ENCODE measurements at regions not wholly inside any gene's neighbourhood (a gene's known extent, or its start where the extent isn't known, plus 50 kb on each side); places are given as distances from the start of the nearest gene placed in this dataset.

DNA sequence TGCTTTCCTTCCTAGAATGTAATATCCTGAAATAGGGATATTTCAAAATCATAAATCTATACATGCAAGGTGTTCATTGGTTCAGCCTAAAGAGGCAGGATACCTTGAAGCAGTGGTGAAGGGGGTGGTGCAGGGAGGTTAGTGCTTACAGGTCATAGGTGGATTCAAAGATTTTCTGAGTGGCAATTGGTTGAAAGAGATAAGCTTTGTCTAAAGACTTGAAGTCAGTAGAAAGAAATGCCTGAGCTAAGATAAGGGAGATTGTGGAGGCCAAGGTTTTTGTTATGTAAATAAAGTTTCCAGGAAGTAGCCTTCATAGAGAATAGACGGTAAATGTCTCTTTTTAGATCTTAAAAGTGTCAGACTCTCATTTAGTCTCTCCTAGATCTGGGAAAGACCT, 741.2 kb upstream of the ZWINT start:
- no peaks in the 10 kb centered on the region for H3K4me1 ChIP-seq (ENCODE audit: control insufficient read depth, insufficient read depth, low read length)
- FAIRE-seq (no peak), ATAC-seq (no peak), DNase-seq (ENCODE audit: low read depth, low spot score) (no peak)
- no peaks in the 10 kb centered on the region for H3K27me3 ChIP-seq (replicated peaks in 1 of 2; ENCODE audit: control insufficient read depth in 2 of 2, insufficient read depth in 2 of 2, low read length in 1 of 2)
- in situ Hi-C loops (cut with MboI) (no loop called here), intact Hi-C loops (cut with micrococcal nuclease; ENCODE audit: unreplicated experiment) (no loop called here)
- ChIA-PET SMC1A (ENCODE audit: uncharacterized antibody, unreplicated experiment) (no interaction called here), RAD21 (ENCODE audit: unreplicated experiment) (no interaction called here), POLR2A (no interaction called here), CTCF (no interaction called here)
- TF ChIP-seq, protein P1, sequence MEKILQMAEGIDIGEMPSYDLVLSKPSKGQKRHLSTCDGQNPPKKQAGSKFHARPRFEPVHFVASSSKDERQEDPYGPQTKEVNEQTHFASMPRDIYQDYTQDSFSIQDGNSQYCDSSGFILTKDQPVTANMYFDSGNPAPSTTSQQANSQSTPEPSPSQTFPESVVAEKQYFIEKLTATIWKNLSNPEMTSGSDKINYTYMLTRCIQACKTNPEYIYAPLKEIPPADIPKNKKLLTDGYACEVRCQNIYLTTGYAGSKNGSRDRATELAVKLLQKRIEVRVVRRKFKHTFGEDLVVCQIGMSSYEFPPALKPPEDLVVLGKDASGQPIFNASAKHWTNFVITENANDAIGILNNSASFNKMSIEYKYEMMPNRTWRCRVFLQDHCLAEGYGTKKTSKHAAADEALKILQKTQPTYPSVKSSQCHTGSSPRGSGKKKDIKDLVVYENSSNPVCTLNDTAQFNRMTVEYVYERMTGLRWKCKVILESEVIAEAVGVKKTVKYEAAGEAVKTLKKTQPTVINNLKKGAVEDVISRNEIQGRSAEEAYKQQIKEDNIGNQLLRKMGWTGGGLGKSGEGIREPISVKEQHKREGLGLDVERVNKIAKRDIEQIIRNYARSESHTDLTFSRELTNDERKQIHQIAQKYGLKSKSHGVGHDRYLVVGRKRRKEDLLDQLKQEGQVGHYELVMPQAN (conservative IDR thresholded peaks at IDR 0.05): no peak
- TF ChIP-seq, protein P2, sequence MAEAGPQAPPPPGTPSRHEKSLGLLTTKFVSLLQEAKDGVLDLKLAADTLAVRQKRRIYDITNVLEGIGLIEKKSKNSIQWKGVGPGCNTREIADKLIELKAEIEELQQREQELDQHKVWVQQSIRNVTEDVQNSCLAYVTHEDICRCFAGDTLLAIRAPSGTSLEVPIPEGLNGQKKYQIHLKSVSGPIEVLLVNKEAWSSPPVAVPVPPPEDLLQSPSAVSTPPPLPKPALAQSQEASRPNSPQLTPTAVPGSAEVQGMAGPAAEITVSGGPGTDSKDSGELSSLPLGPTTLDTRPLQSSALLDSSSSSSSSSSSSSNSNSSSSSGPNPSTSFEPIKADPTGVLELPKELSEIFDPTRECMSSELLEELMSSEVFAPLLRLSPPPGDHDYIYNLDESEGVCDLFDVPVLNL (IDR thresholded peaks at IDR 0.05; ENCODE audit: low read depth, low read length): no peak
- TF ChIP-seq NFXL1 (IDR thresholded peaks at IDR 0.05; ENCODE audit: borderline replicate concordance) (no peak), TBL1XR1 (IDR thresholded peaks at IDR 0.05; ENCODE audit: low read depth, low read length) (no peak), ZNF384 (IDR thresholded peaks at IDR 0.05; ENCODE audit: borderline replicate concordance, low read depth, low read length) (no peak), BCL11A (IDR thresholded peaks at IDR 0.05; ENCODE audit: low read depth, low read length) (no peak), PML (IDR thresholded peaks at IDR 0.05; ENCODE audit: low read length) (no peak), NBN (IDR thresholded peaks at IDR 0.05) (no peak), KLF5 (IDR thresholded peaks at IDR 0.05; ENCODE audit: partially characterized antibody) (no peak)
- TF ChIP-seq, protein P3, sequence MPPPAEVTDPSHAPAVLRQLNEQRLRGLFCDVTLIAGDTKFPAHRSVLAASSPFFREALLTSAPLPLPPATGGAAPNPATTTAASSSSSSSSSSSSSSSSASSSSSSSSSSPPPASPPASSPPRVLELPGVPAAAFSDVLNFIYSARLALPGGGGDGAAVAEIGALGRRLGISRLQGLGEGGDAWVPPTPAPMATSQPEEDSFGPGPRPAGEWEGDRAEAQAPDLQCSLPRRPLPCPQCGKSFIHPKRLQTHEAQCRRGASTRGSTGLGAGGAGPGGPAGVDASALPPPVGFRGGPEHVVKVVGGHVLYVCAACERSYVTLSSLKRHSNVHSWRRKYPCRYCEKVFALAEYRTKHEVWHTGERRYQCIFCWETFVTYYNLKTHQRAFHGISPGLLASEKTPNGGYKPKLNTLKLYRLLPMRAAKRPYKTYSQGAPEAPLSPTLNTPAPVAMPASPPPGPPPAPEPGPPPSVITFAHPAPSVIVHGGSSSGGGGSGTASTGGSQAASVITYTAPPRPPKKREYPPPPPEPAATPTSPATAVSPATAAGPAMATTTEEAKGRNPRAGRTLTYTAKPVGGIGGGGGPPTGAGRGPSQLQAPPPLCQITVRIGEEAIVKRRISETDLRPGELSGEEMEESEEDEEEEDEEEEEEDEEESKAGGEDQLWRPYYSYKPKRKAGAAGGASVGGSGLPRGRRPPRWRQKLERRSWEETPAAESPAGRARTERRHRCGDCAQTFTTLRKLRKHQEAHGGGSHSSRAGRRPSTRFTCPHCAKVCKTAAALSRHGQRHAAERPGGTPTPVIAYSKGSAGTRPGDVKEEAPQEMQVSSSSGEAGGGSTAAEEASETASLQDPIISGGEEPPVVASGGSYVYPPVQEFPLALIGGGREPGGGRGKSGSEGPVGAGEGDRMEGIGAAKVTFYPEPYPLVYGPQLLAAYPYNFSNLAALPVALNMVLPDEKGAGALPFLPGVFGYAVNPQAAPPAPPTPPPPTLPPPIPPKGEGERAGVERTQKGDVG (CRISPR knock-in tag; IDR thresholded peaks at IDR 0.05): no peak
- no peaks in the 10 kb centered on the region for H3K36me3 ChIP-seq (ENCODE audit: control insufficient read depth in 2 of 2, insufficient read depth in 2 of 2, low read length in 1 of 2)
- no peaks in the 10 kb centered on the region for H3K9me3 ChIP-seq (replicated peaks; ENCODE audit: control insufficient read depth, insufficient read depth, low read length)
- 5% methylated on average over 1 of the region's 1 CpG for WGBS (ENCODE audit: insufficient coverage, insufficient replicate concordance, low lambda C conversion rate, missing lambda C conversion rate)
- no peaks in the 10 kb centered on the region for H3K79me2 ChIP-seq (ENCODE audit: control insufficient read depth, insufficient read depth, low read length)
- H4K20me1 ChIP-seq (ENCODE audit: control insufficient read depth, insufficient read depth): no peaks in the 10 kb centered on the region
- no peak overlapping the region for H3K4me3 ChIP-seq
- no peak overlapping the region for H3K4me2 ChIP-seq (ENCODE audit: control insufficient read depth, insufficient read depth)
- H3K9ac ChIP-seq (ENCODE audit: control insufficient read depth, insufficient read depth, low read length): no peak overlapping the region
- no peak overlapping the region for H2AFZ ChIP-seq (ENCODE audit: control insufficient read depth, low read depth, low read length)
- no TSS peak for BruUV-seq (replicated peaks)
- no peak overlapping the region for H3K27ac ChIP-seq (ENCODE audit: control insufficient read depth, insufficient read depth)

Data from GM12878 (cell line).